Breast epithelium (tissue), 4 donors: ENCODE measurements at regions not wholly inside any gene's neighbourhood (a gene's known extent, or its start where the extent isn't known, plus 50 kb on each side); places are given as distances from the start of the nearest gene placed in this dataset.

Experiments
- DNase-seq, 2 donors: peaks; one replicate each; pipeline ENCODE4 v3.0.0-alpha.2; 2019; ENCODE audit warnings: low spot score in 2 of 2
- H3K27ac ChIP-seq, 2 donors: fragments of 200-600 bp; sonication (generic) in 1 of 2; one replicate each; pipeline ENCODE4 v1.5.1; 2016 to 2019; ENCODE audit warnings: mild to moderate bottlenecking in 1 of 2
- H3K27me3 ChIP-seq, 2 donors: fragments of 200-600 bp; sonication (generic) in 1 of 2; one replicate each; pipeline versions ENCODE4 v1.5.1 to v1.6.0; 2017 to 2019; ENCODE audit warnings: control low read depth in 1 of 2, mild to moderate bottlenecking in 1 of 2
- H3K36me3 ChIP-seq: fragments of 200-600 bp; one replicate; pipeline ENCODE4 v1.5.1; 2019
- H3K4me1 ChIP-seq, 2 donors: fragments of 200-600 bp; sonication (generic); one replicate each; pipeline ENCODE4 v1.5.1; 2016 to 2019; ENCODE audit warnings: control low read depth in 1 of 2
- H3K4me3 ChIP-seq, 3 donors: fragments of 200-600 bp; sonication (generic); 1 replicate in 2 of 3; 2 replicates in 1 of 3; pipeline ENCODE4 v1.5.1; 2016 to 2019; ENCODE audit warnings: mild to moderate bottlenecking in 3 of 3, moderate library complexity in 2 of 3
- H3K9me3 ChIP-seq, 2 donors: fragments of 200-600 bp; sonication (generic) in 1 of 2; one replicate each; pipeline ENCODE4 v1.5.1; 2016 to 2019; ENCODE audit warnings: control low read depth in 1 of 2
- POLR2A ChIP-seq: fragments of 450-650 bp; IDR thresholded peaks from one replicate; pipeline ENCODE4 v1.6.1; 2016; ENCODE audit warnings: antibody characterized with exemption, mild to moderate bottlenecking, moderate library complexity
- POLR2AphosphoS5 ChIP-seq, 3 donors: sonication (generic); formaldehyde crosslinking; IDR thresholded peaks; one replicate each; pipeline ENCODE4 v1.6.1; 2017; ENCODE audit warnings: antibody characterized with exemption in 3 of 3
- intact Hi-C: fragments of 100-400 bp; cut with DNase I; formaldehyde crosslinking; loops from one replicate; pipeline ENCODE4 v1.15.1; 2023; ENCODE audit warnings: low total_unique reads
- TF ChIP-seq, protein P1 (sequence below), 3 donors: fragments of 450-650 bp; IDR thresholded peaks; one replicate each; pipeline ENCODE4 v1.5.1; 2016 to 2017; ENCODE audit warnings: antibody characterized with exemption in 3 of 3, mild to moderate bottlenecking in 3 of 3, moderate library complexity in 3 of 3

DNA sequence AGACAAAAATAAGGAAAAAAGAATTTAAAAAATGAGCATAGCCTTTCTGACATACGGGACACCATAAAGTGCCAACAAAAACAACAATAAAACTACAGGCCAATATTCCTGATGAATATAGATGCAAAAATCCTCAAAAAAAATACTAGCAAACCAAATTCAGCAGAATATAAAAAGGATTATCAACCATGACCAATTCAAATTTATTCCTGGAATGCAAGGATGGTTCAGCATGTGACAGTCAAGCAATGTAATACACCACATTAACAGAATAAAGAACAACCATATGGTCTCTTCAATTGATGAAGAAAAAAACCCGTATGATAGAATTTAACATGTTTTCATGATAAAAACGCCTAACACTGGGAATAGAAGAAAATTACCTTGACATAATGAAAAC, 341.7 kb downstream of the PYDC2 start:
- Histone ChIP-seq H3K27me3 (no peaks in the 10 kb centered on the region), H3K9me3 (peaks cover 27 to 39% of the 10 kb centered on the region in 2 donors), H3K4me3 (no peak overlapping the region), H3K27ac (no peak overlapping the region), H3K36me3 (no peaks in the 10 kb centered on the region), H3K4me1 (no peaks in the 10 kb centered on the region)
- intact Hi-C loops, result no loop called here
- DNase-seq, result no peak
- TF ChIP-seq POLR2AphosphoS5 (IDR thresholded peaks at IDR 0.05) (no peak), POLR2A (no peak)
- TF ChIP-seq, protein P1, sequence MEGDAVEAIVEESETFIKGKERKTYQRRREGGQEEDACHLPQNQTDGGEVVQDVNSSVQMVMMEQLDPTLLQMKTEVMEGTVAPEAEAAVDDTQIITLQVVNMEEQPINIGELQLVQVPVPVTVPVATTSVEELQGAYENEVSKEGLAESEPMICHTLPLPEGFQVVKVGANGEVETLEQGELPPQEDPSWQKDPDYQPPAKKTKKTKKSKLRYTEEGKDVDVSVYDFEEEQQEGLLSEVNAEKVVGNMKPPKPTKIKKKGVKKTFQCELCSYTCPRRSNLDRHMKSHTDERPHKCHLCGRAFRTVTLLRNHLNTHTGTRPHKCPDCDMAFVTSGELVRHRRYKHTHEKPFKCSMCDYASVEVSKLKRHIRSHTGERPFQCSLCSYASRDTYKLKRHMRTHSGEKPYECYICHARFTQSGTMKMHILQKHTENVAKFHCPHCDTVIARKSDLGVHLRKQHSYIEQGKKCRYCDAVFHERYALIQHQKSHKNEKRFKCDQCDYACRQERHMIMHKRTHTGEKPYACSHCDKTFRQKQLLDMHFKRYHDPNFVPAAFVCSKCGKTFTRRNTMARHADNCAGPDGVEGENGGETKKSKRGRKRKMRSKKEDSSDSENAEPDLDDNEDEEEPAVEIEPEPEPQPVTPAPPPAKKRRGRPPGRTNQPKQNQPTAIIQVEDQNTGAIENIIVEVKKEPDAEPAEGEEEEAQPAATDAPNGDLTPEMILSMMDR (IDR thresholded peaks at IDR 0.05), result no peak

DNA sequence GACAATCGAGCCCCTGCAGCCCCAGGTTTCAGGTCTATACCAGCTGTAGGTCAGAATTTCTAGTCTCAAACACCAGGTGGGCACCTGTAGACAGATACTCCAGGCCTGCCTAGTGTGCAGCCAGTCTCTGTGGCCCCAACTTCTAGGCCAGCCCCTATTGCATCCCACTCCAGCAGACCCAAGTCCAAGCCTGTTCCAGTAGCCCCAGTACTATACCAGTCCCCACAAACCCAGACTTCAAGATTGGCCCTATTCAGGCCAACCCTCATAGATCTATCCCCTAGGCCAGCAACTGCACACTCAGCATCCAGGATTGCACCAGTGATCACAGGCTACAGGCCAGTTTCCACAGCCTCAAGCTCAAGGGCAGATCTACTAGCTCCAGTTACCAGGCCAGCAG, 344.0 kb downstream of the PYDC2 start:
- no peak for DNase-seq
- no peak overlapping the region for H3K27ac ChIP-seq
- H3K4me3 ChIP-seq, result no peak overlapping the region
- no peak for TF ChIP-seq POLR2A
- intact Hi-C loops, result no loop called here
- no peaks in the 10 kb centered on the region for H3K27me3 ChIP-seq
- H3K4me1 ChIP-seq, result no peaks in the 10 kb centered on the region
- no peaks in the 10 kb centered on the region for H3K36me3 ChIP-seq
- H3K9me3 ChIP-seq, result peaks cover 27 to 53% of the 10 kb centered on the region in 2 donors

DNA sequence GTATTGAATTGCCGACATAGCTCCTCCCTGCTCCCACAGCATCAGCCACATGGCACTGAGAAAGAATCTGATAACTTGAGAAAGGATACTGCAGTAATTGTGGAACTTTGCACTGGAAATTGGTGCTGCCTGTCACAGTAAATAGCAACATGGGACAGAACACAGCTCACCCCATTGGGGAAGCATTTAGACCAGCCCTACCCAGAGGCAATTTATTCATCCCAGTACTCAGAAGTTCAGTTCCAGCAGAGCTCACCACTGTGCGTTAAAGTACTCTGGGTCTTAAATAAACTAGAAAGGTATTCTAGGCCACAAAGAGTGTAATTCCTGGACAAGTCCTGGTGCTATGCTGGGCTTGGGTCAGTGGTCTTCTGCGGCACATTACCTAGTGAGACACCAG, 347.1 kb downstream of the PYDC2 start:
- Histone ChIP-seq H3K4me3 (no peak overlapping the region), H3K27me3 (no peaks in the 10 kb centered on the region), H3K36me3 (no peaks in the 10 kb centered on the region), H3K4me1 (no peaks in the 10 kb centered on the region), H3K9me3 (peaks cover 8 to 42% of the 10 kb centered on the region in 2 donors), H3K27ac (no peak overlapping the region)
- intact Hi-C loops, result no loop called here
- no peak for DNase-seq
- no peak for TF ChIP-seq POLR2A
- no peak for TF ChIP-seq POLR2AphosphoS5 (IDR thresholded peaks at IDR 0.05)
- TF ChIP-seq, protein P1 (IDR thresholded peaks at IDR 0.05), result no peak

GRCh38 chr3:191809326-191809949, 348.5 kb downstream of the PYDC2 start:
- DNase-seq, result no peak
- TF ChIP-seq POLR2A, result no peak
- TF ChIP-seq, protein P1 (IDR thresholded peaks at IDR 0.05), result no peak
- TF ChIP-seq POLR2AphosphoS5 (IDR thresholded peaks at IDR 0.05), result no peak
- no peak overlapping the region for H3K4me3 ChIP-seq
- H3K4me1 ChIP-seq, result no peaks in the 10 kb centered on the region
- H3K27ac ChIP-seq, result no peak overlapping the region
- H3K9me3 ChIP-seq, result peaks cover 8 to 35% of the 10 kb centered on the region in 2 donors
- H3K36me3 ChIP-seq, result no peaks in the 10 kb centered on the region
- H3K27me3 ChIP-seq, result no peaks in the 10 kb centered on the region
- intact Hi-C loops, result no loop called here

GRCh38 chr3:191813245-191813644, 352.3 kb downstream of the PYDC2 start:
- H3K9me3 ChIP-seq, result peaks cover 0 to 32% of the 10 kb centered on the region in 2 donors
- no peak overlapping the region for H3K4me3 ChIP-seq
- H3K27me3 ChIP-seq, result no peaks in the 10 kb centered on the region
- no peaks in the 10 kb centered on the region for H3K4me1 ChIP-seq
- TF ChIP-seq POLR2A (no peak), POLR2AphosphoS5 (IDR thresholded peaks at IDR 0.05) (no peak)
- TF ChIP-seq, protein P1 (IDR thresholded peaks at IDR 0.05), result no peak
- no peak overlapping the region for H3K27ac ChIP-seq
- intact Hi-C loops, result no loop called here
- no peaks in the 10 kb centered on the region for H3K36me3 ChIP-seq
- DNase-seq, result no peak

DNA sequence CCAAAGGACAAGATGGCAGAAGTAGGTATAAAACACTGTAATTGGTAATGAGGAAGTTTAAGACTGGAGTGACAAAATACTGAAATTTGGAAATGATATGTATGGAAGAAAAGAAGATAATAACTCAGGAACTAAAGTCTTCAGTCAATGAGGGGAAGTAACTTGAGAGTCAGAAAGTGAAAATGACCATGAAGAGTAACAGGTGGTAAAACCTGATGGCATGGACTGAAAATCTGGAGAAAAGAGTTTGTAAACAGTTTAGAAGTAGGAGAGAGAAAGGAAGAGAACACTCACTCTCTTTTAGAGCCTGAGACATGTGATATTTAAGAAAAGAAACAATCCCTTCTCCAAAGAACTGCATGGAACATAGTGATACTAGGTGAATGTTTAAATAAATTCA, 387.9 kb downstream of the PYDC2 start:
- Histone ChIP-seq H3K4me3 (no peak overlapping the region), H3K27me3 (no peaks in the 10 kb centered on the region)

More for the DNA sequence above, 387.9 kb downstream of the PYDC2 start:
- no peaks in the 10 kb centered on the region for H3K9me3 ChIP-seq
- H3K36me3 ChIP-seq, result no peaks in the 10 kb centered on the region
- H3K4me1 ChIP-seq, result no peaks in the 10 kb centered on the region
- TF ChIP-seq POLR2A, result no peak
- TF ChIP-seq, protein P1 (IDR thresholded peaks at IDR 0.05), result no peak
- intact Hi-C loops, result no loop called here
- no peak overlapping the region for H3K27ac ChIP-seq
- DNase-seq, result no peak
